Neuronal stem cell (in vitro differentiated cells): ENCODE measurements at regions not wholly inside any gene's neighbourhood (a gene's known extent, or its start where the extent isn't known, plus 50 kb on each side); places are given as distances from the start of the nearest gene placed in this dataset.

Experiments used
- DNase-seq: peaks from one replicate; pipeline ENCODE4 v3.0.0-alpha.2; 2013; ENCODE audit warnings: low spot score
- H2AFZ ChIP-seq: one replicate; pipeline ENCODE4 v1.6.1; 2013; ENCODE audit warnings: mild to moderate bottlenecking, low read length, inconsistent platforms
- H2AK5ac ChIP-seq: 2 replicates; pipeline ENCODE4 v1.6.1; 2013; ENCODE audit warnings: low read depth, mild to moderate bottlenecking, inconsistent platforms, low read length, moderate library complexity, mixed read lengths
- H2BK120ac ChIP-seq: 2 replicates; pipeline ENCODE4 v1.6.1; 2013; ENCODE audit warnings: low read depth, mild to moderate bottlenecking, inconsistent platforms, low read length, moderate library complexity, mixed read lengths
- H2BK12ac ChIP-seq: one replicate; pipeline ENCODE4 v1.6.1; 2013; ENCODE audit warnings: low read length, inconsistent platforms
- H2BK15ac ChIP-seq: 2 replicates; pipeline ENCODE4 v1.6.1; 2013; ENCODE audit warnings: mild to moderate bottlenecking, low read length, inconsistent platforms, mixed read lengths
- H2BK5ac ChIP-seq: one replicate; pipeline ENCODE4 v1.6.1; 2013; ENCODE audit warnings: inconsistent platforms, mild to moderate bottlenecking, low read length, moderate library complexity
- H3K14ac ChIP-seq: one replicate; pipeline ENCODE4 v1.6.1; 2013; ENCODE audit warnings: low read length, inconsistent platforms
- H3K18ac ChIP-seq: 2 replicates; pipeline ENCODE4 v1.6.1; 2013; ENCODE audit warnings: low read length, inconsistent platforms
- H3K23ac ChIP-seq: 2 replicates; pipeline ENCODE4 v1.6.1; 2013; ENCODE audit warnings: low read depth, mild to moderate bottlenecking, mixed read lengths, low read length, inconsistent platforms; ENCODE audit not compliant: poor library complexity
- H3K27ac ChIP-seq: replicated peaks from 3 replicates; pipeline ENCODE4 v1.5.1; 2013; ENCODE audit warnings: low read length, inconsistent platforms
- H3K27me3 ChIP-seq, 3 experiments: 2 replicates each; pipeline ENCODE4 v1.6.1; 2013; ENCODE audit warnings: low read length in 3 of 3, mild to moderate bottlenecking in 2 of 3, inconsistent platforms in 1 of 3, low read depth in 1 of 3, mixed read lengths in 1 of 3, moderate library complexity in 1 of 3; ENCODE audit not compliant: control insufficient read depth in 3 of 3, insufficient read depth in 3 of 3
- H3K36me3 ChIP-seq, 2 donors: replicated peaks in 1 of 2; 2 replicates each; pipeline ENCODE4 v1.6.1; 2013; ENCODE audit warnings: low read length in 2 of 2; ENCODE audit not compliant: control insufficient read depth in 2 of 2, insufficient read depth in 2 of 2
- H3K4ac ChIP-seq: 2 replicates; pipeline ENCODE4 v1.6.1; 2013; ENCODE audit warnings: inconsistent platforms, mild to moderate bottlenecking, low read length, moderate library complexity
- H3K4me1 ChIP-seq, 2 donors: 1 replicate in 1 of 2; 2 replicates in 1 of 2; pipeline ENCODE4 v1.6.1; 2013; ENCODE audit warnings: low read length in 2 of 2, low read depth in 1 of 2; ENCODE audit not compliant: control insufficient read depth in 2 of 2, insufficient read depth in 1 of 2
- H3K4me2 ChIP-seq: one replicate; pipeline ENCODE4 v1.6.1; 2013; ENCODE audit warnings: mild to moderate bottlenecking, low read length, inconsistent platforms; ENCODE audit not compliant: insufficient read depth, poor library complexity, severe bottlenecking
- H3K4me3 ChIP-seq, 2 donors: 2 replicates each; pipeline ENCODE4 v1.5.1; 2013; ENCODE audit warnings: low read length in 2 of 2, mild to moderate bottlenecking in 2 of 2, inconsistent platforms in 1 of 2, moderate library complexity in 1 of 2
- H3K79me1 ChIP-seq: one replicate; pipeline ENCODE4 v1.6.1; 2013; ENCODE audit warnings: low read depth, mild to moderate bottlenecking, inconsistent platforms, low read length, moderate library complexity
- H3K9ac ChIP-seq: one replicate; pipeline ENCODE4 v1.6.1; 2013; ENCODE audit warnings: mild to moderate bottlenecking, low read depth, low read length, inconsistent platforms; ENCODE audit not compliant: poor library complexity
- H3K9me3 ChIP-seq, 2 donors: replicated peaks in 1 of 2; 2 replicates each; pipeline versions ENCODE3 to v1.6.1; 2013; ENCODE audit warnings: low read length in 2 of 2, mild to moderate bottlenecking in 2 of 2, inconsistent platforms in 1 of 2, low read depth in 1 of 2, mixed read lengths in 1 of 2, moderate library complexity in 1 of 2; ENCODE audit not compliant: control insufficient read depth in 2 of 2, insufficient read depth in 1 of 2
- H4K8ac ChIP-seq: one replicate; pipeline ENCODE4 v1.6.1; 2013; ENCODE audit warnings: low read depth, mild to moderate bottlenecking, inconsistent platforms, low read length, moderate library complexity
- H4K91ac ChIP-seq: one replicate; pipeline ENCODE4 v1.6.1; 2013; ENCODE audit warnings: low read length, low read depth, mild to moderate bottlenecking, inconsistent platforms; ENCODE audit not compliant: poor library complexity
- WGBS, 2 donors: extraction: QIAGEN DNeasy Blood & Tissue Kit; methylation state at CpG; one replicate each; pipeline ENCODE4 v1.1.7; 2013; ENCODE audit warnings: missing lambda C conversion rate in 2 of 2, mixed read lengths in 1 of 2; ENCODE audit not compliant: insufficient read length in 2 of 2, insufficient replicate concordance in 1 of 2; ENCODE audit errors: extremely low coverage in 2 of 2; 5-methylcytosine and 5-hydroxymethylcytosine counted together

DNA sequence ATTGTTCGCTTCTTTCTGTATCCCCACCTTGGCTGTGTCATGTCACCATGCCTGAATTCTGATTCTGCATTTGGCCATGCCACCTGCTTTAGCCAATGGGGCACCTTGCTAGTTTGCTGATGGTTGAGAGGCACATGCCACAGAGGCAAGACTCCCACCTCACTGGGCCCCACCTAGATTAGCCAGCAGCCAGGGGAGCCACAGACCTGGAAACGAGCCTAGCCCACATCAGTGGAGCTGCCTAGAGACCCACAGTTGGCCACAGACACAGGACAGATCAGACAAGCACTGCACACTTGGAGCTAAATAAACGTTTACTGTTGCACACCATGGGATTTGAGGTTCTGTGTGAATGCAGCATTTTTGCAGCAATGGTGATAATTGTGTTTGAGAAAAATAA is 252.1 kb downstream of the LURAP1L start:
- Histone ChIP-seq H3K23ac (no peak overlapping the region), H3K9ac (no peak overlapping the region), H3K79me1 (no peaks in the 10 kb centered on the region), H4K91ac (no peak overlapping the region), H2BK15ac (no peak overlapping the region), H3K27ac (no peak overlapping the region), H3K18ac (peak overlapping the region; percentile 35), H3K4me2 (no peak overlapping the region), H2BK5ac (no peak overlapping the region), H2BK120ac (peak overlapping the region; percentile 57), H3K14ac (no peak overlapping the region), H4K8ac (peak overlapping the region; percentile 66), H2BK12ac (no peak overlapping the region), H3K4me1 (no peaks in the 10 kb centered on the region), H3K4me3 (peak overlapping the region in 1 of 2 donors; percentile 59), H2AK5ac (no peak overlapping the region), H3K27me3 (no peaks in the 10 kb centered on the region), H3K4ac (no peak overlapping the region), H3K9me3 (no peaks in the 10 kb centered on the region), H3K36me3 (no peaks in the 10 kb centered on the region), H2AFZ (no peak overlapping the region)
- no peak for DNase-seq
- WGBS, 2 donors = no CpG with 5 or more reads among the region's 3 CpGs

DNA sequence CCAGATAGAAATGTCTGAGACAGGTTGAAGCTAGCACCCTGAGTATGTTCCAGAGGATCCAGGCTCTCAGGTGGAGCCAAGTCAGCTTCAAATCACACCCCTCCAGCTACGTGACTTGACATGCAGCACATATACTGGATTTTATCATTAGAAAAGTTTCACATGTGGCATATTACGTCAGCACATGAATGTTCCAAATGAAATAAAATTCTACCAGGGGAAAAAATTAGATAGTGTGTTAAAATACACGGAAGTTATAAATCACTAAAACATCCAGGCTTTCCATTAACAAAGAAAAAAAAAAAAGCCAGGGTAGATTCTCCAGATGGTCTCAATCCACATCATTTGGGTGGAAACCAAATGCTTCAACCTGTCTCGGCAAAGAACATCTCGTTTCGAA is 251.6 kb downstream of the MPDZ start:
- no peak overlapping the region for H2AFZ ChIP-seq
- H2BK12ac ChIP-seq = no peak overlapping the region
- no CpG with 5 or more reads among the region's 6 CpGs for WGBS, 2 donors
- H3K23ac ChIP-seq = no peak overlapping the region
- H3K4me3 ChIP-seq = no peak overlapping the region
- no peak overlapping the region for H3K27ac ChIP-seq
- H3K27me3 ChIP-seq = no peaks in the 10 kb centered on the region
- no peak overlapping the region for H3K9ac ChIP-seq
- no peak for DNase-seq
- no peak overlapping the region for H2BK5ac ChIP-seq
- no peak overlapping the region for H4K91ac ChIP-seq
- H3K36me3 ChIP-seq = no peaks in the 10 kb centered on the region
- no peaks in the 10 kb centered on the region for H3K9me3 ChIP-seq
- H2BK120ac ChIP-seq = no peak overlapping the region
- H3K4me2 ChIP-seq = no peak overlapping the region
- no peak overlapping the region for H3K18ac ChIP-seq
- H4K8ac ChIP-seq = no peak overlapping the region
- no peak overlapping the region for H2AK5ac ChIP-seq
- H3K79me1 ChIP-seq = no peaks in the 10 kb centered on the region
- no peak overlapping the region for H2BK15ac ChIP-seq
- H3K14ac ChIP-seq = no peak overlapping the region
- H3K4me1 ChIP-seq = no peaks in the 10 kb centered on the region
- H3K4ac ChIP-seq = no peak overlapping the region

DNA sequence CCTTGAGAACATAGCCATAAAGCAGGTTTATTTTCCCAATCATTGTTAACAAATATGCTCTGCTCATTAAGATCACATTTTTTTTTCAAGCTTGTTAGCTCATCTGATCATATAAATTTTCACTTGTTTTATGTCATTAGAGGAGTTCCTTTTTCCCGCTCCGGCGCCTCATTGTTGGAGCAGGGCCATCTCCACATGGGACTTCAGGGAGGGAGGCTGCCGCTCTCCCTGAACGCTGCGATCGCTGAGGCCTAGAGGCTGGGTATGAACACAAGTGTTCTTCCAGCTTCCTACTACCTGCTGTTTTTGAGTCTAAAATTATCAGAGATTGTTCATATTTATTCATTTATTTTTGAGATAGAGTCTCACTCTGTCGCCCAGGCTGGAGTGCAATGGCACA is 246.9 kb downstream of the MPDZ start:
- Histone ChIP-seq H3K4me2 (no peak overlapping the region), H3K23ac (no peak overlapping the region), H4K91ac (no peak overlapping the region), H3K18ac (no peak overlapping the region), H3K36me3 (no peaks in the 10 kb centered on the region), H3K4me3 (no peak overlapping the region), H3K27ac (no peak overlapping the region), H2AK5ac (no peak overlapping the region), H2BK15ac (no peak overlapping the region), H4K8ac (no peak overlapping the region), H3K4ac (no peak overlapping the region), H2BK12ac (no peak overlapping the region), H2BK5ac (no peak overlapping the region), H3K79me1 (no peaks in the 10 kb centered on the region), H3K9me3 (no peaks in the 10 kb centered on the region), H3K27me3 (no peaks in the 10 kb centered on the region), H2AFZ (no peak overlapping the region), H3K4me1 (peaks cover 0 to 1% of the 10 kb centered on the region in 2 donors), H3K9ac (no peak overlapping the region), H3K14ac (no peak overlapping the region), H2BK120ac (no peak overlapping the region)
- WGBS, 2 donors = no CpG with 5 or more reads among the region's 8 CpGs
- no peak for DNase-seq

DNA sequence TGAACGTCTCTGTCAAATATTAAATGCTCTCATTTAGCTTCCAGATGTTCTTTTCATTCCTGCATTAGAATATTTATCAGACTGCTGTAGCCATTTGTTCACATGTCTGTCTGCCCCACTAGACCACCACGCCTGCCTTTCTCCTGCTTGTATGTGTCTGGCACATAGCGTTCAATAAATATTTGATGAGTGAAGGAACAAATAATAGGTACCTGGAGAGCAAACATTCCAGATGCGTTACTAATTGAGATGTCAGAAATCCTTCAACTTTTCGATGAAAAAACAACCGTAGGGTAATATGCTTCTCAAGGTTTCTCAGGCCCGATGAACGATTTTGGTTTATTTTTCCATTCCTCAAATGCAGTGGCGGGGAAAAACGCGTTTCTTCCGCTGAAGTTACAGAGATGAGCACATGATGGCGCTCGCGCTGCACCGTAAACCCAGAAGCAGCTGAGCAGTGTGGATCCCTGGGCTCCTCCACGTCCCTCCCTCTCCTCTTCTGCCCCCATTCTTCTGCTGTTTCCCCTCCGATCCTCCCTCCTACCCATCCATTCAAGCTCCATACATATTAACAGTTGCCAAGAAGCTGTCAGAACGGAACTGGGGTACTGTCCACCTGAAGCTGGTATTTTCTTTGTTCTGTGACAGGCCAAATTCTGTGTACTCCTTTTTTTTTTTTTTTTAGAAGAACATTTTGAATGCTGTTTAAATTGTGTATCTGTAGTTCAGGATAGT is 245.4 kb downstream of the MPDZ start:
- no peak overlapping the region for H4K8ac ChIP-seq
- H3K4me1 ChIP-seq = peaks cover 0 to 1% of the 10 kb centered on the region in 2 donors
- no peaks in the 10 kb centered on the region for H3K36me3 ChIP-seq
- no peaks in the 10 kb centered on the region for H3K79me1 ChIP-seq
- H3K4me2 ChIP-seq = no peak overlapping the region
- no peak overlapping the region for H2BK5ac ChIP-seq
- no peak overlapping the region for H4K91ac ChIP-seq
- H2AFZ ChIP-seq = peak overlapping the region; percentile 66
- H3K23ac ChIP-seq = no peak overlapping the region
- H3K18ac ChIP-seq = no peak overlapping the region
- H3K4ac ChIP-seq = no peak overlapping the region
- DNase-seq = peak; percentile 56
- no peak overlapping the region for H3K27ac ChIP-seq
- H2AK5ac ChIP-seq = no peak overlapping the region
- no peak overlapping the region for H2BK12ac ChIP-seq
- no peak overlapping the region for H3K14ac ChIP-seq
- H3K27me3 ChIP-seq = no peaks in the 10 kb centered on the region
- H3K9me3 ChIP-seq = no peaks in the 10 kb centered on the region
- no peak overlapping the region for H2BK120ac ChIP-seq
- H3K9ac ChIP-seq = no peak overlapping the region
- no peak overlapping the region for H2BK15ac ChIP-seq
- WGBS, 2 donors = no CpG with 5 or more reads among the region's 19 CpGs
- H3K4me3 ChIP-seq = peak overlapping the region in 1 of 2 donors; percentile 8
